ENCODE measurements at regions not wholly inside any gene's neighbourhood (a gene's known extent, or its start where the extent isn't known, plus 50 kb on each side); places are given as distances from the start of the nearest gene placed in this dataset.

GRCh38 chr22:44615146-44615545 is 86.9 kb upstream of the PRR5 start:
- Histone ChIP-seq H3K4me2 (ENCODE audit: low read depth, low read length) (no peak overlapping the region), H3K23ac (ENCODE audit: low read depth, low read length) (no peak overlapping the region), H2AK5ac (ENCODE audit: low read depth, low read length) (no peak overlapping the region), H3K4me1 (ENCODE audit: control insufficient read depth, insufficient read depth, low read length) (no peaks in the 10 kb centered on the region), H3K9me3 (ENCODE audit: control insufficient read depth, insufficient read depth, low read length) (peaks cover 30% of the 10 kb centered on the region), H2AK9ac (replicated peaks; ENCODE audit: low read depth, low read length, poor library complexity) (no peak overlapping the region), H2BK120ac (ENCODE audit: low read depth, low read length) (no peak overlapping the region), H3K9ac (ENCODE audit: low read depth, low read length) (no peak overlapping the region), H3K4me3 (ENCODE audit: insufficient read depth, low read depth, low read length) (no peak overlapping the region), H3K27me3 (ENCODE audit: control insufficient read depth, insufficient read depth, low read length) (no peaks in the 10 kb centered on the region), H3K27ac (ENCODE audit: insufficient read depth, low read length) (no peak overlapping the region), H3K18ac (ENCODE audit: low read depth, low read length) (no peak overlapping the region), H3K9me1 (ENCODE audit: insufficient read depth, low read length) (peaks cover 12% of the 10 kb centered on the region), H3K14ac (replicated peaks; ENCODE audit: low read depth, low read length) (no peak overlapping the region), H2BK20ac (ENCODE audit: low read depth, low read length) (no peak overlapping the region), H4K8ac (ENCODE audit: low read depth in 2 of 2, low read length in 2 of 2) (no peak overlapping the region), H2AFZ (replicated peaks; ENCODE audit: low read length, poor library complexity) (no peak overlapping the region), H2BK15ac (ENCODE audit: low read depth, low read length) (no peak overlapping the region), H2BK5ac (ENCODE audit: low read depth, low read length, poor library complexity, severe bottlenecking) (no peak overlapping the region), H4K20me1 (ENCODE audit: insufficient read depth, low read length) (no peaks in the 10 kb centered on the region), H3K4ac (ENCODE audit: low read depth, low read length) (no peak overlapping the region), H3K56ac (ENCODE audit: extremely low read depth, insufficient read depth, low read length) (no peak overlapping the region), H4K5ac (ENCODE audit: low read depth, low read length) (no peak overlapping the region), H3K79me1 (ENCODE audit: low read depth in 1 of 2, low read length in 2 of 2) (no peaks in the 10 kb centered on the region), H4K91ac (ENCODE audit: insufficient read depth, low read depth, low read length) (no peak overlapping the region), H3K36me3 (ENCODE audit: control insufficient read depth, insufficient read depth, low read length) (no peaks in the 10 kb centered on the region)
- no TSS peak for BruUV-seq (replicated peaks)
- dilution Hi-C loops (cut with HindIII; ENCODE audit: low sequenced_read_pairs, unreplicated experiment) (no loop called here), in situ Hi-C loops (cut with MboI; ENCODE audit: low sequenced_read_pairs) (no loop called here), intact Hi-C loops (cut with micrococcal nuclease) (no loop called here)
- TF ChIP-seq CEBPB (IDR thresholded peaks at IDR 0.05; ENCODE audit: low read depth, low read length) (no peak), MAFK (IDR thresholded peaks at IDR 0.05; ENCODE audit: low read depth, low read length) (no peak), ELK1 (IDR thresholded peaks at IDR 0.05; ENCODE audit: borderline replicate concordance, low read depth, low read length) (no peak)
- CTCF ChIA-PET, result no interaction called here
- WGBS, 2 experiments (ENCODE audit: extremely low coverage in 2 of 2, insufficient read length in 1 of 2), result 94% methylated on average over 4 of the region's 16 CpGs; no CpG with 5 or more reads in 1 of the 2 experiments
- no peak for ATAC-seq (ENCODE audit: low read depth)
- no peak for DNase-seq
- POLR2A ChIA-PET (ENCODE audit: unreplicated experiment), result no interaction called here
